Smooth muscle cell (in vitro differentiated cells): ENCODE measurements at regions not wholly inside any gene's neighbourhood (a gene's known extent, or its start where the extent isn't known, plus 50 kb on each side); places are given as distances from the start of the nearest gene placed in this dataset.

ENCODE experiments used
- DNase-seq: peaks from one replicate; lab custom pipeline; 2025; ENCODE audit not compliant: unreplicated experiment; lab: John Stamatoyannopoulos, UW
- H2AFZ ChIP-seq: fragments of 200-600 bp; sonication (generic); 2 replicates; pipeline ENCODE4 v1.6.0; 2016; ENCODE audit warnings: antibody characterized with exemption, low read depth, mild to moderate bottlenecking
- H3F3A ChIP-seq: fragments of 200-600 bp; sonication (generic); 2 replicates; pipeline ENCODE4 v1.6.0; 2017; ENCODE audit warnings: antibody characterized with exemption, low read depth
- H3K27ac ChIP-seq: fragments of 200-600 bp; sonication (generic); 2 replicates; pipeline ENCODE4 v1.5.1; 2016; ENCODE audit warnings: low read depth, mild to moderate bottlenecking
- H3K27me3 ChIP-seq: fragments of 200-600 bp; sonication (generic); 2 replicates; pipeline ENCODE4 v1.6.1; 2016; ENCODE audit warnings: low read depth, mild to moderate bottlenecking
- H3K36me3 ChIP-seq: fragments of 200-600 bp; sonication (generic); 2 replicates; pipeline ENCODE4 v1.5.1; 2016; ENCODE audit warnings: low read depth
- H3K4me1 ChIP-seq: fragments of 200-600 bp; sonication (generic); 2 replicates; pipeline ENCODE4 v1.5.1; 2016; ENCODE audit warnings: low read depth
- H3K4me2 ChIP-seq: fragments of 200-600 bp; sonication (generic); 2 replicates; pipeline ENCODE4 v1.6.0; 2016; ENCODE audit warnings: mild to moderate bottlenecking
- H3K4me3 ChIP-seq: fragments of 200-600 bp; sonication (generic); 2 replicates; pipeline ENCODE4 v1.5.1; 2016; ENCODE audit warnings: mild to moderate bottlenecking
- H3K79me2 ChIP-seq: fragments of 200-600 bp; sonication (generic); 2 replicates; pipeline ENCODE4 v1.6.0; 2016; ENCODE audit warnings: low read depth, mild to moderate bottlenecking
- H3K9ac ChIP-seq: fragments of 200-600 bp; sonication (generic); 2 replicates; pipeline ENCODE4 v1.6.0; 2016; ENCODE audit warnings: low read depth
- H3K9me3 ChIP-seq: fragments of 200-600 bp; sonication (generic); replicated peaks from 2 replicates; pipeline ENCODE4 v1.5.1; 2016; ENCODE audit warnings: low read depth
- H4K20me1 ChIP-seq: fragments of 200-600 bp; sonication (generic); 2 replicates; pipeline ENCODE4 v1.6.0; 2016; ENCODE audit warnings: low read depth
- CTCF ChIP-seq: fragments of 200-600 bp; sonication (generic); IDR thresholded peaks from 2 replicates; pipeline ENCODE4 v1.5.1; 2017; ENCODE audit warnings: borderline replicate concordance, mild to moderate bottlenecking, antibody characterized with exemption; ENCODE audit not compliant: insufficient read depth, poor library complexity, severe bottlenecking
- WGBS: methylation state at CpG from one replicate; pipeline ENCODE4 v1.1.7; 2016; ENCODE audit warnings: low lambda C conversion rate; 5-methylcytosine and 5-hydroxymethylcytosine counted together

GRCh38 chr12:9388379-9388778 lies 180.2 kb upstream of the PZP start:
- Histone ChIP-seq H3K4me3 (no peak overlapping the region), H3K4me2 (no peak overlapping the region), H3K9me3 (no peaks in the 10 kb centered on the region), H3K79me2 (no peaks in the 10 kb centered on the region), H3K36me3 (no peaks in the 10 kb centered on the region), H2AFZ (no peak overlapping the region), H3F3A (no peaks in the 10 kb centered on the region), H3K9ac (no peak overlapping the region), H3K27me3 (no peaks in the 10 kb centered on the region), H3K4me1 (no peaks in the 10 kb centered on the region), H3K27ac (no peak overlapping the region), H4K20me1 (no peaks in the 10 kb centered on the region)
- no peak for TF ChIP-seq CTCF
- no peak for DNase-seq
- WGBS, result 89% methylated on average over 8 of the region's 8 CpGs

- H3K4me3 ChIP-seq, result no peak overlapping the region
- no peaks in the 10 kb centered on the region for H4K20me1 ChIP-seq
- no peak for DNase-seq
- TF ChIP-seq CTCF, result no peak
- H3K4me1 ChIP-seq, result no peaks in the 10 kb centered on the region
- no peaks in the 10 kb centered on the region for H3K79me2 ChIP-seq
- no peaks in the 10 kb centered on the region for H3K27me3 ChIP-seq
- no peaks in the 10 kb centered on the region for H3K36me3 ChIP-seq
- no peak overlapping the region for H3K9ac ChIP-seq
- WGBS, result 79% methylated on average over 2 of the region's 2 CpGs
- no peak overlapping the region for H3K4me2 ChIP-seq
- no peaks in the 10 kb centered on the region for H3K9me3 ChIP-seq
- H3F3A ChIP-seq, result no peaks in the 10 kb centered on the region
- no peak overlapping the region for H3K27ac ChIP-seq
- no peak overlapping the region for H2AFZ ChIP-seq
These were observed 179.3 kb upstream of the PZP start for GRCh38 chr12:9387450-9387849.

GRCh38 chr12:9383585-9383984 lies 175.4 kb upstream of the PZP start:
- Histone ChIP-seq H3K4me1 (no peaks in the 10 kb centered on the region), H3F3A (no peaks in the 10 kb centered on the region), H3K36me3 (no peaks in the 10 kb centered on the region), H3K9me3 (no peaks in the 10 kb centered on the region), H3K4me2 (no peak overlapping the region), H3K4me3 (no peak overlapping the region), H3K79me2 (no peaks in the 10 kb centered on the region), H2AFZ (no peak overlapping the region), H3K9ac (no peak overlapping the region), H3K27me3 (no peaks in the 10 kb centered on the region), H3K27ac (no peak overlapping the region), H4K20me1 (no peaks in the 10 kb centered on the region)
- no peak for TF ChIP-seq CTCF
- DNase-seq, result no peak
- WGBS, result 76% methylated on average over 4 of the region's 4 CpGs

- H3K79me2 ChIP-seq, result no peaks in the 10 kb centered on the region
- no peak overlapping the region for H3K27ac ChIP-seq
- no peaks in the 10 kb centered on the region for H3K36me3 ChIP-seq
- H3K9ac ChIP-seq, result no peak overlapping the region
- WGBS, result 73% methylated on average over 2 of the region's 2 CpGs
- no peaks in the 10 kb centered on the region for H3F3A ChIP-seq
- TF ChIP-seq CTCF, result no peak
- no peak for DNase-seq
- no peaks in the 10 kb centered on the region for H3K27me3 ChIP-seq
- no peaks in the 10 kb centered on the region for H3K4me1 ChIP-seq
- H3K4me3 ChIP-seq, result no peak overlapping the region
- no peaks in the 10 kb centered on the region for H3K9me3 ChIP-seq
- H2AFZ ChIP-seq, result no peak overlapping the region
- H4K20me1 ChIP-seq, result no peaks in the 10 kb centered on the region
- no peak overlapping the region for H3K4me2 ChIP-seq
These were observed 173.4 kb upstream of the PZP start for GRCh38 chr12:9381619-9382018.
